ENCODE measurements at regions not wholly inside any gene's neighbourhood (a gene's known extent, or its start where the extent isn't known, plus 50 kb on each side); places are given as distances from the start of the nearest gene placed in this dataset.
"Not testable (repeated sequence)": the region's sequence is repeated elsewhere in the genome, so short reads cannot be mapped to it uniquely, and the experiment has no call there.

- DNase-seq (ENCODE audit: low spot score): peak; percentile 26
Measured at GRCh38 chrX:555725-556666, 74.6 kb upstream of the SHOX start.

DNA sequence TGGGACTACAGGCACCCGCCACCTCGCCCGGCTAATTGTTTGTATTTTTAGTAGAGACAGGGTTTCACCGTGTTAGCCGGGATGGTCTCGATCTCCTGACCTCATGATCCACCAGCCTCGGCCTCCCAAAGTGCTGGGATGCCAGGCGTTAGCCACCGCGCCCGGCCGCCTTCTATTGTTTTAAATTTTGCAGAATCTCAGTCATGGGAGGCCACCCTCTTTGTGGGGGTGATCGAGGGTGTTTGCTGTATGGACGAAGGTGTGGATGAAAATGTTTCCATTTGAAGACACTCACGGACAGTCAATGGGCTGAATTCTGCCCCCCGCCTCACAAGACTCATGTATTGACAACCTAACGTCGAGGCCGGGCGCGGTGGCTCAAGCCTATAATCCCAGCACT, 73.0 kb upstream of the SHOX start:
- peak; percentile 18 for DNase-seq (ENCODE audit: low spot score)

DNA sequence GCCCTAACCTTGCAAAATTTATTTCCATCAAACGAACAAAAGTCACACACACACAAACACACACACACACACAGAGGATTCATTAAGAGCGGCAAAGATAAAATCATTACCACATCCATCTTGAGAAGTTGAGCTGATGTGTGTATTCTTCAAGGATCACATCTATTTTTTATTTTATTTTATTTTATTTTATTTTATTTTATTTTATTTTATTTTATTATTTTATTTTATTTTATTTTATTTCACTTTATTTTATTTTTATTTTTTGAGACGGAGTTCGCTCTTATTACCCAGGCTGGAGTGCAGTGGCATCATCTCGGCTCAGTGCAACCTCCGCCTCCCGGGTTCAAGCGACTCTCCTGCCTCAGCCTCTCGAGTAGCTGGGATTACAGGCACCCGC, 71.3 kb upstream of the SHOX start:
- not testable (repeated sequence) for DNase-seq (ENCODE audit: low spot score)

DNA sequence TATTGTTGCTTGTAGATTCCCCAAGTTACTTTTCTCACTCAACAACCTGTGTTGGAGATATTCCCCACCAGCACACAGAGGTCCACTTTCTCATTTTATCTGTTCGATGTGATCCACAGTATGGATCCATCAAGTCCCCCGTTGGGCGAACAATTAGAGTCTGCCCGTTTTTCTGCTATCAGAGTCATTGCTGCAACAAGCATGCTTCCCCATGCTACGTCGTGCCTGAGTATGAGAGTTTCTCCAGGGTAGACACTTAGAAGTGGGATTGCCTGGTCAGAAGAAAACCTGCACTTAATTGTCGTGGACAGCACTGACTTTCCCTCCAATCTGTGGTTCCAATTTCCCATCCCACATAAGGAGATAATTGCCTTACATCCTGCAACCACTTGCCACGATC, 62.7 kb upstream of the SHOX start:
- DNase-seq (ENCODE audit: low spot score): no peak

DNA sequence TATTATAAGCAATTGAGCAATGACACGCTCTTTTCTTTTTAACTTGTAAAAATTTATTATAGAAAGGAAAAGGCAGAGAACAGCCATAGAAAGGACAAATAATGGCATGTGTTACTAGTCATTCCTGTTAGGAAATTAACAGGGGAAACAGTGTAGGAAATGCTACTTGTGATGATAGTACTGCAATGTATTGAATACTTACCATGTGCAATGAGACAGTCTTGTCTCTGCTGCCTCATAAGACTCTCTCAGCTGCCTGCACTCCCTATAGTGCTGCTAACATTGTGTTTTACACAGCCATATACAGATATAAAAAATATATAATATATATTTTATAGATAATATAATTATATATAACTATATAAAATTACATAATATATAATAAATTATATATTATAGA, 62.3 kb upstream of the SHOX start:
- no peak for DNase-seq (ENCODE audit: low spot score)

DNA sequence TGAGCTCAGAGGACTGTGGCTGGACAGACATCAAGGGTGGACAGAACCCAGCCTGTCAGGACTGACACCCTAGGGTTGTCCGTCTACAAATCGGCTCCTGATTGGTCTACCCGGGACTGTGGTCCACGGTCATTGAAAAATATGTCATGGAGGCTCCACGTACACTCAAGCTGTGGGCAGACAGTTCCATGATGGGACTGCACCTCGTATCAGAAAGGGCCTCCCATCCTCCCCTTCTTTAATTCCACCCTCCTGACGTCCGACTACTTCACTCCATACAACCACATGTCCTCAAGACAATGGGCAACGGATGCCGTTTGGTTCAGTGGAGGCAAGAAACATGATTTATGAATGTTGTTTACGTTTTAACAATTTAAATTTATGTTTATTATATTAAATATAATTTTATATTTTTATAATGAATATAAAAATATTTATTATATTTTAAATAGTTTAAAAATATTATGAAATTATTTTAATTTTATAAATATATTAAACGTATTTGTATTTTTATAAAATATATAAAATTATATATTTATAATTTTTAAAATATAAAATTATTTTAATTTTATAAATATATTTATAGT, 58.0 kb upstream of the SHOX start:
- DNase-seq (ENCODE audit: low spot score): no peak

DNA sequence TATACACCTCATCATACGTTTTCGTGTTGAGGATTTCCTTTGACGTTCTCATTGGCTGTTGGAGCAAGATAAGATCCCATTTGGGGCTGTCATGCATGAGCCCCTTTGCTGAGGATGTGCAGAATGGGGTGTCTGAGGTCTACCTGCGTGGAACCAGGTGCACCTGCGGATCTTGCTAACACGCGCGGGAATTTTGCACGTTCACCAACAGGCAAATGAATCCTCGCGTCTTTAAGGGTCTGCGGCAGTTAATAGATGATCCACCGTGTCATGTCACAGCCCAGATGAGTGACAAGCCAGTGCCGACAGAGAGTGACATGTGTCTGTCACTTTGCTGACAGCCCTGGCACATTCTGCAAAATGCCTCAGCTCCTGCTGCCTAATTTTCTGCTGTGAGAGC, 56.3 kb upstream of the SHOX start:
- DNase-seq (ENCODE audit: low spot score): no peak

GRCh38 chrX:574830-575229, 55.8 kb upstream of the SHOX start:
- DNase-seq (ENCODE audit: low spot score): no peak

GRCh38 chrX:576904-577560, 53.6 kb upstream of the SHOX start:
- DNase-seq (ENCODE audit: low spot score): no peak

DNA sequence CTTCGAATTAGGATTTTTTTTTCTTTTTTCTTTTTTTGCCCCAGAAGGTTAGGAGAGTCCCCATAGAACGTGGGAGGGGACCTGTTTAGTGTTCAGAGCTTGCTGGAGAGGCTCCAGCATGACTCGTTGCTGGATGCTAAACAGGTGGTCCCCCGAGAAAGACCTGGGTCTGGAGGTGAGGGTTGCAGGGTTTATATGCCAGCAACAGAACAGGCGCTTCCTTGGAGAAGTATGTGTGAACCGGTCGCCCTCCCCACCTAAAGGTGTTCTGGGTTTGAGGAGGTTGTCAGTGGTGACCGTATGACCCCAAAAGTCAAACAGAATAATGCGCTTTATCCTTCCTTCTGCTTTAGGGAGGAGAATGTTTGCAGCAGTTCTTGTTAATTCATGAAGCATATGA, 52.1 kb upstream of the SHOX start:
- no peak for DNase-seq (ENCODE audit: low spot score)

- DNase-seq (ENCODE audit: low spot score): no peak
Measured at GRCh38 chrX:580030-580429, 50.6 kb upstream of the SHOX start.

Data from ureter (tissue), 1 donor.